ENCODE measurements at regions not wholly inside any gene's neighbourhood (a gene's known extent, or its start where the extent isn't known, plus 50 kb on each side); places are given as distances from the start of the nearest gene placed in this dataset.

GRCh38 chr1:213656039-213656438, 331.7 kb upstream of the PROX1 start:
- no peak overlapping the region for H3K27ac Mint-ChIP-seq
- H3K27me3 Mint-ChIP-seq (ENCODE audit: low read depth): no peaks in the 10 kb centered on the region
- no peak overlapping the region for H3K4me3 Mint-ChIP-seq
- no peaks in the 10 kb centered on the region for H3K4me1 Mint-ChIP-seq
- no peaks in the 10 kb centered on the region for H3K36me3 Mint-ChIP-seq
- TF ChIP-seq CTCF (IDR thresholded peaks at IDR 0.05; ENCODE audit: unreplicated experiment): no peak
- DNase-seq (ENCODE audit: low spot score in 2 of 2, unreplicated experiment in 2 of 2): no peak
- H3K9me3 Mint-ChIP-seq: no peaks in the 10 kb centered on the region

GRCh38 chr1:213656503-213656902, 331.3 kb upstream of the PROX1 start:
- no peak overlapping the region for H3K4me3 Mint-ChIP-seq
- no peaks in the 10 kb centered on the region for H3K36me3 Mint-ChIP-seq
- no peaks in the 10 kb centered on the region for H3K27me3 Mint-ChIP-seq (ENCODE audit: low read depth)
- H3K4me1 Mint-ChIP-seq: no peaks in the 10 kb centered on the region
- no peak overlapping the region for H3K27ac Mint-ChIP-seq
- no peak for DNase-seq (ENCODE audit: low spot score in 2 of 2, unreplicated experiment in 2 of 2)
- TF ChIP-seq CTCF (IDR thresholded peaks at IDR 0.05; ENCODE audit: unreplicated experiment): no peak
- no peaks in the 10 kb centered on the region for H3K9me3 Mint-ChIP-seq

GRCh38 chr1:213657013-213657412, 330.8 kb upstream of the PROX1 start:
- no peak for DNase-seq (ENCODE audit: low spot score in 2 of 2, unreplicated experiment in 2 of 2)
- H3K36me3 Mint-ChIP-seq: no peaks in the 10 kb centered on the region
- H3K4me3 Mint-ChIP-seq: no peak overlapping the region
- H3K27ac Mint-ChIP-seq: no peak overlapping the region
- H3K4me1 Mint-ChIP-seq: no peaks in the 10 kb centered on the region
- no peaks in the 10 kb centered on the region for H3K9me3 Mint-ChIP-seq
- no peak for TF ChIP-seq CTCF (IDR thresholded peaks at IDR 0.05; ENCODE audit: unreplicated experiment)
- H3K27me3 Mint-ChIP-seq (ENCODE audit: low read depth): no peaks in the 10 kb centered on the region

- no peak for TF ChIP-seq CTCF (IDR thresholded peaks at IDR 0.05; ENCODE audit: unreplicated experiment)
- no peaks in the 10 kb centered on the region for H3K9me3 Mint-ChIP-seq
- no peak for DNase-seq (ENCODE audit: low spot score in 2 of 2, unreplicated experiment in 2 of 2)
- H3K27me3 Mint-ChIP-seq (ENCODE audit: low read depth): peaks cover 2% of the 10 kb centered on the region
- H3K27ac Mint-ChIP-seq: no peak overlapping the region
- no peaks in the 10 kb centered on the region for H3K36me3 Mint-ChIP-seq
- no peaks in the 10 kb centered on the region for H3K4me1 Mint-ChIP-seq
- H3K4me3 Mint-ChIP-seq: no peak overlapping the region
These were observed 329.9 kb upstream of the PROX1 start for GRCh38 chr1:213657879-213658278.

- no peak overlapping the region for H3K27ac Mint-ChIP-seq
- peaks cover 2% of the 10 kb centered on the region for H3K27me3 Mint-ChIP-seq (ENCODE audit: low read depth)
- TF ChIP-seq CTCF (IDR thresholded peaks at IDR 0.05; ENCODE audit: unreplicated experiment): no peak
- no peak overlapping the region for H3K4me3 Mint-ChIP-seq
- no peaks in the 10 kb centered on the region for H3K9me3 Mint-ChIP-seq
- DNase-seq (ENCODE audit: low spot score in 2 of 2, unreplicated experiment in 2 of 2): no peak
- no peaks in the 10 kb centered on the region for H3K4me1 Mint-ChIP-seq
- no peaks in the 10 kb centered on the region for H3K36me3 Mint-ChIP-seq
These were observed 329.3 kb upstream of the PROX1 start for GRCh38 chr1:213658457-213658856.

Measured in mesothelial cell of epicardium (in vitro differentiated cells).